Stomach smooth muscle (tissue), 2 donors: ENCODE measurements at regions not wholly inside any gene's neighbourhood (a gene's known extent, or its start where the extent isn't known, plus 50 kb on each side); places are given as distances from the start of the nearest gene placed in this dataset.

Source experiments
- H3K27ac ChIP-seq: one replicate; pipeline ENCODE4 v1.7.0; 2013; ENCODE audit warnings: mild to moderate bottlenecking, low read length, inconsistent platforms
- H3K27me3 ChIP-seq, 2 donors: one replicate each; pipeline ENCODE4 v1.7.0; 2013; ENCODE audit warnings: low read length in 2 of 2; ENCODE audit not compliant: insufficient read depth in 2 of 2, control insufficient read depth in 1 of 2
- H3K36me3 ChIP-seq, 2 donors: one replicate each; pipeline ENCODE4 v1.7.0; 2013; ENCODE audit warnings: low read length in 2 of 2; ENCODE audit not compliant: control insufficient read depth in 2 of 2, insufficient read depth in 2 of 2
- H3K4me1 ChIP-seq: one replicate; pipeline ENCODE4 v1.7.0; 2013; ENCODE audit warnings: low read length; ENCODE audit not compliant: control insufficient read depth, insufficient read depth
- H3K4me3 ChIP-seq, 2 donors: one replicate each; pipeline ENCODE4 v1.7.0; 2013; ENCODE audit warnings: low read length in 2 of 2
- H3K9ac ChIP-seq, 2 donors: one replicate each; pipeline ENCODE4 v1.7.0; 2013; ENCODE audit warnings: low read length in 2 of 2, mild to moderate bottlenecking in 1 of 2
- H3K9me3 ChIP-seq, 2 donors: one replicate each; pipeline ENCODE4 v1.7.0; 2013; ENCODE audit warnings: low read length in 2 of 2; ENCODE audit not compliant: control insufficient read depth in 2 of 2
- donor health status: healthy.
- donor health status: Pancreatic carcinoma.

GRCh38 chr2:167471734-167472133, 583.5 kb downstream of the XIRP2 start:
- Histone ChIP-seq H3K9ac (no peak overlapping the region), H3K27me3 (no peaks in the 10 kb centered on the region), H3K9me3 (no peaks in the 10 kb centered on the region), H3K4me1 (no peaks in the 10 kb centered on the region), H3K4me3 (no peak overlapping the region), H3K36me3 (no peaks in the 10 kb centered on the region), H3K27ac (no peak overlapping the region)

DNA sequence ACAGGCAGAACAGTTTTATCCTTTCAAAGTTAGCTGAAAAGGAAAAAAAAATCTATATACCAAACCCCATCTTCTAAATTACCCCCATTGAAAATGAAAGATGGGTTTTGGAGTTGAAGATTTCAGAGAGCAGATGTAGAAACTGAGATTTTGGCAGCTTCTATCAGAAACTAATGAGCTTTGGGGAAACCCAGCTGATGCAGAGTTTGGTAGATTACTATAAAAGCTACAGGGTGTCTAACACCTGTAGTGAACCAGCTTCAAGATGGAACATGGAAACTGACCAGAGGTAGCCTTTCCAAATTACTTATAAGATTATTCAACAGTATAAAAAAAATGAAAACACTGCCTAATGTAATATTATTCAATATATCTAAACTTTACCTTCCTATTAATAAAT, 583.1 kb downstream of the XIRP2 start:
- Histone ChIP-seq H3K9ac (no peak overlapping the region), H3K27ac (no peak overlapping the region), H3K27me3 (no peaks in the 10 kb centered on the region), H3K9me3 (no peaks in the 10 kb centered on the region), H3K4me1 (no peaks in the 10 kb centered on the region), H3K36me3 (no peaks in the 10 kb centered on the region), H3K4me3 (no peak overlapping the region)

DNA sequence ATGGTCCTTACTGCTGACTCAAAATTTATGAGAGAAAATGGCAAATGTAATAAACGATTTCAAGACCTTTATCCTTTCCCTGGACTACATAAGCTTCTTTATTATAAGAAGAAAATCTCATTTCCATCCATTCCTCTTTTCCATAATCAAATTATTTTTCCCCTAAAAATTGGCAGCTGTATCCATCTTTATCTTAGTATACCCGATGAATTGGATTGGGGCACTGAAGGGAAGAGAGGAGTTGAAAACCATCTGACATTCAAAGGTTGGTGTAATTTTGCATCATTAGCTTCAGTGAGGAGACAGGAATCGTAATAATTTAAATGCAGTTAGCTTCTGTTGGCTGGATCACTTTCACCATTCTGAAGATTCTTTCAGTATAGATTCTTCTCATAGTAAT, 574.1 kb downstream of the XIRP2 start:
- Histone ChIP-seq H3K9ac (no peak overlapping the region), H3K36me3 (no peaks in the 10 kb centered on the region), H3K4me1 (no peaks in the 10 kb centered on the region), H3K9me3 (no peaks in the 10 kb centered on the region), H3K27ac (no peak overlapping the region), H3K27me3 (no peaks in the 10 kb centered on the region), H3K4me3 (no peak overlapping the region)

GRCh38 chr2:167454036-167454435, 565.8 kb downstream of the XIRP2 start:
- Histone ChIP-seq H3K4me1 (no peaks in the 10 kb centered on the region), H3K27ac (no peak overlapping the region), H3K36me3 (no peaks in the 10 kb centered on the region)

DNA sequence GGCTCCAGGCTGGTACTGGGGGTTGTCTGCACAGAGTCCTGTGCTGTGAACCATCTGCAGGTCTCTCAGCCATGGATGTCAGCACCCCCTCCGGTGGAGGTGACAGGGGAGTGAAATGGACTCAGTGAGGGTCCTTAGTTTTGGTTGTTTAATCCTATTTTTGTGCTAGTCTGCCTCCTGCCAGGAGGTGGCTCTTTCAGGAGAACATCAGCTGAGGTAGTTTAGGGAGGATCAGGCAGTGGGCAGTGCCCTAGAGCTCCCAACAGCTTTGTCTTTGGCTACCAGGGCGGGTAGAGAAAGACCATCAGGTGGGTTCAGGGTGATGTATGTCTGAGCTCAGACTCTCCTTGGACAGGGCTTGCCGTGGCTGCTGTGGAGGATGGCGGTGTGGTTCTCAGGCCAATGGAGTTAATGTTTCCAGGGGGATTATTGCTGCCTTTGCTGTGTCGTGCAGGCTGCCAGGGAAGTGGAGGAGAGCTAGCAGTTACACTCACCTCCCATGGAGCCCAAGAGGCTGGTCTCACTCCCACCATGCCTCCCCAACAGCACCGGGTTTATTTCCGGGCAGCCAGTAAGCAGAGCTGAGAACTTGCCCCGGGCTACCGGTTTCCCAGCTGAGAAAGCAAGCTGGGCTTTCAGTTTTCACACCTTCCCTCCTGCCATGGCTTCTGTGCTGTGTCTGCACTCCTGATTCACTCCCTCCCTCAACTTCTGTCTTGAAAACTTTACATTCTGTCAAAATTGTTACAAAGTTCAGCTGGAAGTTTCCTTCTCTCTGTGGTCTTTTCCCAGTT, 563.4 kb downstream of the XIRP2 start:
- no peak overlapping the region for H3K4me3 ChIP-seq
- no peaks in the 10 kb centered on the region for H3K4me1 ChIP-seq
- H3K27ac ChIP-seq = no peak overlapping the region
- no peaks in the 10 kb centered on the region for H3K27me3 ChIP-seq
- H3K9me3 ChIP-seq = peaks cover 3% of the 10 kb centered on the region in 2 donors
- H3K9ac ChIP-seq = no peak overlapping the region
- no peaks in the 10 kb centered on the region for H3K36me3 ChIP-seq

More at GRCh38 chr2:167454036-167454435, 565.8 kb downstream of the XIRP2 start:
- Histone ChIP-seq H3K9ac (no peak overlapping the region), H3K4me3 (no peak overlapping the region), H3K27me3 (no peaks in the 10 kb centered on the region), H3K9me3 (peaks cover 0 to 3% of the 10 kb centered on the region in 2 donors)

- Histone ChIP-seq H3K4me3 (no peak overlapping the region), H3K9me3 (peaks cover 3% of the 10 kb centered on the region in 2 donors), H3K27me3 (no peaks in the 10 kb centered on the region), H3K27ac (no peak overlapping the region), H3K4me1 (no peaks in the 10 kb centered on the region), H3K9ac (no peak overlapping the region), H3K36me3 (no peaks in the 10 kb centered on the region)
Measured at GRCh38 chr2:167450364-167450763, 562.1 kb downstream of the XIRP2 start.

DNA sequence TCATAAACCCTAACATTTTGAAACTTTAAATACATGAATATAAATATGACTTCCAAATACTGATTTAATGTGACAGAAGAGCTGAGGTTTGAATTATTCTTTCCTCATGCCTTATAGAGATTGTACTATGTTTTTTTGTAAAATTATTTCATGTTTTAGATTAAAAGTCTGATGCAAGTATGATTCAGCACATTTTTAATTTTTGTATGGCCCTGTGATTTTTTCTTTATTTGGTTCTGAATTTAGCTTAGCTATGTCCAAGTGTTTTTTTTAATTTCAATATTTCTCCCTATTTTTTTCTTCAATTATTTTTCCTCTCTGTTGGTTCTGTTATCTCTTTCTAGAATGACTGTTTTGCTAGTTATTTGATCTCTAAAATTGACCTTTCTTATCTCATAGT, 552.1 kb downstream of the XIRP2 start:
- H3K27me3 ChIP-seq = no peaks in the 10 kb centered on the region
- no peak overlapping the region for H3K27ac ChIP-seq
- H3K4me3 ChIP-seq = no peak overlapping the region

DNA sequence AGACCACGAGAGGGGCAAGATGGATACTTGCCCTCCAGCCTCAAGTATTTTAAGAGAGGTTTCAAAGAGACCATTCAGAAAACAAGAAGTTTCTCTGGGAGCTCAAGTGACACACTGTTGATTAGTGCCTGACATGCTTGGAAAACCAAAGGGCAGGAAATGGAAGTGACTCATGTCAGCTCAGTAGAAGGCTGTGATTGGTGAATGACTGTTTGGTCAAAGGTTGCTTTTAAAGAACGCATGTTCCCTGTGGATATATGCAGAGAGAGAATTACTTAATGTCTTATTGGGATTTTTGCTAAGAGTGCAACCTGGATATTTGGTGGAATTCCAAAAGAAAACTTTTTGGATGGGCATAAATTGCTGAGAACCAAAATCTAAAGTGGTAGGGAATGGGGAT, 549.9 kb downstream of the XIRP2 start:
- Histone ChIP-seq H3K9ac (no peak overlapping the region), H3K27me3 (no peaks in the 10 kb centered on the region), H3K9me3 (no peaks in the 10 kb centered on the region), H3K27ac (no peak overlapping the region), H3K4me1 (no peaks in the 10 kb centered on the region), H3K4me3 (no peak overlapping the region), H3K36me3 (no peaks in the 10 kb centered on the region)

More for the DNA sequence above, 552.1 kb downstream of the XIRP2 start:
- H3K36me3 ChIP-seq = no peaks in the 10 kb centered on the region
- H3K9me3 ChIP-seq = no peaks in the 10 kb centered on the region
- H3K4me1 ChIP-seq = no peaks in the 10 kb centered on the region
- no peak overlapping the region for H3K9ac ChIP-seq

DNA sequence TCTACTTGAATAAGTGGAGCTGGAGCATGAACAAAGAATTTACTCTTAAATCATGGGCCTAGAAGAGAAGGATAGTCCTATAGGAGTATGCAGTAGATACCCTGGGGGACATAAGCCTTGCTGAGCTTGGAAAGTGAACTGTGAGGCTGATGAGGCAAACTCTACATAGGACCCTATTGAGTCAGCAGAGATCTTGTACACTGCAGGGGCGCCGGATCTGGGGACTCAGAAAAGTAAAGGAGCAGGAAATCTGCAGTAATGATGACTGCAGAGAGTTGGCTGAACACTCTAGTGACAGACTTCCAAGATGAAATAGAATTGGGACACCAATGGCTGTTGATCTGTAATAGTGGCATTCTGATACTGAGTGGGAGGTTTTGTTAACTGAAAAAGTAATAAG, 543.7 kb downstream of the XIRP2 start:
- H3K27me3 ChIP-seq = no peaks in the 10 kb centered on the region
- H3K4me1 ChIP-seq = no peaks in the 10 kb centered on the region
- no peak overlapping the region for H3K4me3 ChIP-seq
- H3K9me3 ChIP-seq = no peaks in the 10 kb centered on the region
- no peak overlapping the region for H3K27ac ChIP-seq
- H3K9ac ChIP-seq = no peak overlapping the region
- no peaks in the 10 kb centered on the region for H3K36me3 ChIP-seq

DNA sequence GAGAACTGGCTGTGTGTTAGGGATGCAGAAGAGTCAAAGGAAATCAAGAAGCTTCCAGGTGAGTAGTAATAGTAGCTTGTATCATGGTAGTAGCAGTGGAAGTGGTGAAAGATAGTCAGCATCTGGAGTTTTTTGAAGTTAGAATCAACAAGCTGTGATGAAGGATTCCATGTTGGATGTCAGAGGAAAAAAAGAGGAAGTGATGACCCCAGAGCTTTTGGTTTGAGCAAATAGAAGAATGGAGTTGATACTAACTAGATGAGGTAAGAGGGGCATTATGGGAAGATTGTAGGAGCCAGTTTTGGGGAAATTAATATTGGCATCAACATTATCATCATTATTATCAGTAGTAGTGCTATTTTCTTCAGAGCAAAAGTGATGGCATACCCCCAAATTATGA, 542.2 kb downstream of the XIRP2 start:
- Histone ChIP-seq H3K27me3 (no peaks in the 10 kb centered on the region), H3K36me3 (no peaks in the 10 kb centered on the region), H3K4me3 (no peak overlapping the region), H3K27ac (no peak overlapping the region), H3K9ac (no peak overlapping the region), H3K4me1 (no peaks in the 10 kb centered on the region), H3K9me3 (no peaks in the 10 kb centered on the region)
